HL-60 (cell line): ENCODE measurements at regions not wholly inside any gene's neighbourhood (a gene's known extent, or its start where the extent isn't known, plus 50 kb on each side); places are given as distances from the start of the nearest gene placed in this dataset.

ENCODE experiments used
- TF ChIP-seq, protein P1 (sequence below): IDR thresholded peaks from one replicate; pipeline ENCODE4 v1.5.1; 2011; ENCODE audit warnings: low read length, control low read depth, inconsistent platforms; ENCODE audit not compliant: insufficient read depth
- TF ChIP-seq, protein P2 (sequence below): IDR thresholded peaks from 2 replicates; pipeline ENCODE4 v1.6.1; 2012; ENCODE audit warnings: low read depth; ENCODE audit not compliant: insufficient replicate concordance

DNA sequence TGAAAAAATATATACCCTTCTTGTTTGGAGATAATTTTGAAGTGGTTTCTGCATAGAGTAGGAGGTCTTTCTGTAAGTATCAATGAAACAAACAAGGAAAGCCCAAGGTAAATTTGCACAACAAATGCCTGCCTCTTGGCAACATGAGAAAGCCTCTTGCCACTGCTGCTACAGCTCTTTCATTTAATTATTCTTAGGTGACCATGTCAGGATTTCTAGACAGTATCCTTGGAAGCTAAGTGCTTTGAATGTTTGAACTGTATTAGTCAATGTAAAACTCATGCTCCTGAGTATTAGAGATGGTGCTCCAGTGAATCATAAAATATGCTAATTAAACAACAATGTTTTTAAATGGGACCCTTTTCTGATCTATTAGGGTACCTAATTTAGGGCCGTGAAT is 81.2 kb upstream of the ITGB1 start:
- TF ChIP-seq, protein P1, sequence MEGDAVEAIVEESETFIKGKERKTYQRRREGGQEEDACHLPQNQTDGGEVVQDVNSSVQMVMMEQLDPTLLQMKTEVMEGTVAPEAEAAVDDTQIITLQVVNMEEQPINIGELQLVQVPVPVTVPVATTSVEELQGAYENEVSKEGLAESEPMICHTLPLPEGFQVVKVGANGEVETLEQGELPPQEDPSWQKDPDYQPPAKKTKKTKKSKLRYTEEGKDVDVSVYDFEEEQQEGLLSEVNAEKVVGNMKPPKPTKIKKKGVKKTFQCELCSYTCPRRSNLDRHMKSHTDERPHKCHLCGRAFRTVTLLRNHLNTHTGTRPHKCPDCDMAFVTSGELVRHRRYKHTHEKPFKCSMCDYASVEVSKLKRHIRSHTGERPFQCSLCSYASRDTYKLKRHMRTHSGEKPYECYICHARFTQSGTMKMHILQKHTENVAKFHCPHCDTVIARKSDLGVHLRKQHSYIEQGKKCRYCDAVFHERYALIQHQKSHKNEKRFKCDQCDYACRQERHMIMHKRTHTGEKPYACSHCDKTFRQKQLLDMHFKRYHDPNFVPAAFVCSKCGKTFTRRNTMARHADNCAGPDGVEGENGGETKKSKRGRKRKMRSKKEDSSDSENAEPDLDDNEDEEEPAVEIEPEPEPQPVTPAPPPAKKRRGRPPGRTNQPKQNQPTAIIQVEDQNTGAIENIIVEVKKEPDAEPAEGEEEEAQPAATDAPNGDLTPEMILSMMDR = no peak
- TF ChIP-seq, protein P2, sequence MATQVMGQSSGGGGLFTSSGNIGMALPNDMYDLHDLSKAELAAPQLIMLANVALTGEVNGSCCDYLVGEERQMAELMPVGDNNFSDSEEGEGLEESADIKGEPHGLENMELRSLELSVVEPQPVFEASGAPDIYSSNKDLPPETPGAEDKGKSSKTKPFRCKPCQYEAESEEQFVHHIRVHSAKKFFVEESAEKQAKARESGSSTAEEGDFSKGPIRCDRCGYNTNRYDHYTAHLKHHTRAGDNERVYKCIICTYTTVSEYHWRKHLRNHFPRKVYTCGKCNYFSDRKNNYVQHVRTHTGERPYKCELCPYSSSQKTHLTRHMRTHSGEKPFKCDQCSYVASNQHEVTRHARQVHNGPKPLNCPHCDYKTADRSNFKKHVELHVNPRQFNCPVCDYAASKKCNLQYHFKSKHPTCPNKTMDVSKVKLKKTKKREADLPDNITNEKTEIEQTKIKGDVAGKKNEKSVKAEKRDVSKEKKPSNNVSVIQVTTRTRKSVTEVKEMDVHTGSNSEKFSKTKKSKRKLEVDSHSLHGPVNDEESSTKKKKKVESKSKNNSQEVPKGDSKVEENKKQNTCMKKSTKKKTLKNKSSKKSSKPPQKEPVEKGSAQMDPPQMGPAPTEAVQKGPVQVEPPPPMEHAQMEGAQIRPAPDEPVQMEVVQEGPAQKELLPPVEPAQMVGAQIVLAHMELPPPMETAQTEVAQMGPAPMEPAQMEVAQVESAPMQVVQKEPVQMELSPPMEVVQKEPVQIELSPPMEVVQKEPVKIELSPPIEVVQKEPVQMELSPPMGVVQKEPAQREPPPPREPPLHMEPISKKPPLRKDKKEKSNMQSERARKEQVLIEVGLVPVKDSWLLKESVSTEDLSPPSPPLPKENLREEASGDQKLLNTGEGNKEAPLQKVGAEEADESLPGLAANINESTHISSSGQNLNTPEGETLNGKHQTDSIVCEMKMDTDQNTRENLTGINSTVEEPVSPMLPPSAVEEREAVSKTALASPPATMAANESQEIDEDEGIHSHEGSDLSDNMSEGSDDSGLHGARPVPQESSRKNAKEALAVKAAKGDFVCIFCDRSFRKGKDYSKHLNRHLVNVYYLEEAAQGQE = no peak
